ENCODE measurements at regions not wholly inside any gene's neighbourhood (a gene's known extent, or its start where the extent isn't known, plus 50 kb on each side); places are given as distances from the start of the nearest gene placed in this dataset.
A peak's percentile ranks its signal among the peaks of the same experiment; 100 is the strongest.
"Not testable (repeated sequence)": the region's sequence is repeated elsewhere in the genome, so short reads cannot be mapped to it uniquely, and the experiment has no call there.

- DNase-seq: no peak
These were observed 632.6 kb upstream of the KCND2 start for GRCh38 chr7:119640326-119640725.

- no peak for DNase-seq
These were observed 632.1 kb upstream of the KCND2 start for GRCh38 chr7:119640861-119641260.

DNA sequence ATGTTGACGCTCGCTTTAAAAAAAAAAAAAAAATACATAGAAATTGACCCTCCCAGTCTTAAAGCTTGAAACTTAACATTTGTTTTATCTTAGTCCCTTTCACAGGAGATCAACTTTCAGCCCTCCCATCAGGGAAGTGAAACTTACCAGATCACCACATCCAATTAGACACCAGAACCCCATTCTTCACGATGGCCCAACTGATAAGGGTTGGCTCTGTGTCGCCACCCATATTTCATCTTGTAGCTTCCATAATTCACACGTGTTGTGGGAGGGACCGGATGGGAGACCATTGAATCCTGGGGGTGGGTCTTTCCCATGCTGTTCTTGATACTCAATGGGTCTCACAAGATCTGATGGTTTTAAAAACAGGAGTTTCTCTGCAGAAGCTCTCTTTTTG, 629.4 kb upstream of the KCND2 start:
- no peak for DNase-seq

DNA sequence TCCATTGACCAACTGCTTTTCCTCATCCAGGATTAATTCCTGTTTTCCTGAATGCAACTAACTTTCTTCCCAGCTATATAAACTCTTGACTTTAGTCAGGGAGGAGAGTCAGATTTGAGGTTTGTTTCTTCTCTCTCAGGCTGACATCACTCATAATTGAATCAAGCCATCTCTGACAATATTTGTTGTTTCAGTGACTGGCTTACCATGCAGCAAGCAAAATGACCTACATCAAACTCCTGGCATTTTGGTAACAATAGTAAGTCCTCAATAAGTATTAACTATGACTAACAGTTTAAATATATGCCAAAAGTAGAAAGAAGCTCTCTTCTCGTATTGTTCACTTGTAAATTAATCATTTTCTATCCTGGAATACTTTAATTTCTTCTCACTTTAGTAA, 625.7 kb upstream of the KCND2 start:
- no peak for DNase-seq

DNA sequence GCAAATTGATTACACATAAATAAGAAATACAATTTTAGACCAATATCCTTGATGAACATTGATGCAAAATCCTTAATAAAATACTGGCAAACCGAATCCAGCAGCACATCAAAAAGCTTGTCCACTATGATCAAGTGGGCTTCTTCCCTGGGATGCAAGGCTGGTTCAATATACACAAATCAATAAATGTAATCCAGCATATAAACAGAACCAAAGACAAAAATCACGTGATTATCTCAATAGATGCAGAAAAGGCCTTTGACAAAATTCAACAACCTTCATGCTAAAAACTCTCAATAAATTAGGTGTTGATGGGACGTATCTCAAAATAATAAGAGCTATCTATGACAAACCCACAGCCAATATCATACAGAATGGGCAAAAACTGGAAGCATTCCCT, 624.2 kb upstream of the KCND2 start:
- not testable (repeated sequence) for DNase-seq

- DNase-seq: no peak
These were observed 612.9 kb upstream of the KCND2 start for GRCh38 chr7:119660080-119660479.

GRCh38 chr7:119664601-119665000, 608.4 kb upstream of the KCND2 start:
- DNase-seq: peak; percentile 79

GRCh38 chr7:119665796-119666195, 607.2 kb upstream of the KCND2 start:
- no peak for DNase-seq

GRCh38 chr7:119681336-119681735, 591.6 kb upstream of the KCND2 start:
- DNase-seq: no peak

- peak; percentile 35 for DNase-seq
These were observed 588.2 kb upstream of the KCND2 start for GRCh38 chr7:119684763-119685162.

GRCh38 chr7:119685906-119686305, 587.1 kb upstream of the KCND2 start:
- DNase-seq: no peak

GRCh38 chr7:119688831-119689230, 584.1 kb upstream of the KCND2 start:
- no peak for DNase-seq

DNA sequence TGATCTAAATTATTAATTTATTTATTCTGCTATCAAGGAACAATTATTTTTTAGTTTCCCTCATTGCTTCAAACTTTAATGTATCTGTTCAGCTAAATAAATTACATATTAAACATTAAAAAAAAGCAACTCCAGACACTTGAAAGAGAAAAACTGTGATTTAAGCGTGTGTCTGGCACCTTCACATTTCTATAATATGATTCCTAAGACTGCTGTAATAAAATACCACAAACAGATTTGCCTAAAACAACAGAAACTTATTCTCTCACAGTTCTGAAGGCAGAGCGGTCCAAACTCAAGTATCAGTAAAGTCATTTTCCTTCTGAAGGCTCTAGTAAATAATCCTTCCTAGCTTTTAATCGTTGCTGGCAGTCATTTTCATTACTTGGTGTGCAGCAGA, 580.4 kb upstream of the KCND2 start:
- DNase-seq: no peak

DNA sequence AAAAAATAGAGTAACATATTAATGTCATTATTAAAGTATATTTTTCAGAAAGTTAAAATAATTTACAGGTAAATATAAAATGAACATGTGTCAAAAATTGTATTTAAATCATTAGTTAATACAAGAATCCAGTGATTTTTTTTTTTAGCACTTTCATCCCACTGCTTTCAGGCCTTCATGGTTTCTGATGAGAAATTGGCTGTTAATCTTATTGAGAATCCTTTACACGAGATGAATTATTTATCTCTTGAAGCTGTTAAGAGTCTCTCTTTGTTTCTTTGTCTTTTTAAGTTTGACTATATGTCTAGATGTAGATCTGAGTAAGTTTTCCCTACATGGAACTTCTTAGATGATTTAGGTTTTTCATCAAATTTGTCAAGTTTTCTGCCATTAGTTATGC, 578.5 kb upstream of the KCND2 start:
- DNase-seq: no peak

- no peak for DNase-seq
These were observed 576.6 kb upstream of the KCND2 start for GRCh38 chr7:119696336-119696735.

DNA sequence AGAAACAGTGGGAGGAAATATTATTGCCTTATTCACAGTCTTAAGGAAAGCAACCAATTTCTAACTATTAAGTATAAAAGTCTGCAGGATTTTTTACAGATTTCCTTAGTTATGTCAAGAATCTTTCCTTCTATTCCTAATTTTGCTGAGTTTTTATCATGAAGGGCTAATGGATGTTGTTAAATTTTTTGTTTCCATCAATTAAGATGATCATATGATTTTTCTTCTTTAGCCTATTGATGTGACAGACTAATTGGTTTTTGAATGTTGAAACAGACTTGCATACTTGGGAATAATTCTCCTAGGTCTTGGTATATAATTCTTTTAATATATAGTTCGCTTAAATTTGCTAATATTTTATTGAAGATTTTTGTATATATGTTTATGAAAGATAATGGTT, 569.1 kb upstream of the KCND2 start:
- no peak for DNase-seq

GRCh38 chr7:119706608-119707007, 566.4 kb upstream of the KCND2 start:
- no peak for DNase-seq

- DNase-seq: no peak
These were observed 564.1 kb upstream of the KCND2 start for GRCh38 chr7:119708891-119709290.

DNA sequence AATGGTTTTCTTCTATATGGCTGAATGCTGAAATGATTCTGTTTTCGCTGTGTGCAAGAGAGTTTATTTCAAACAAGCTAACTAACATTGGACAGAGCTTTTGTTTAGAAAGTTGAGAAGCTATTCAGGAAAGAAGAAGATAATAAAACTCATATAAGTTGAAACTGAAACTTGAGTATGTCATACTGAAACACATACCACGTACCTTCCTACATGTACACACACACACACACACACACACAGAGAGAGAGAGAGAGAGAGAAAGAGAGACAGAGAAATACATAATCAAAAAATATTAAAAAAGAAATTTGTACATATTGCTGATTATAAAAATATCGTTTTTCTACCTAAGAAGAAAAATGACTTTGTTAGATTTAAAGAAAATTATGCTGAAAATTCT, 561.9 kb upstream of the KCND2 start:
- no peak for DNase-seq

DNA sequence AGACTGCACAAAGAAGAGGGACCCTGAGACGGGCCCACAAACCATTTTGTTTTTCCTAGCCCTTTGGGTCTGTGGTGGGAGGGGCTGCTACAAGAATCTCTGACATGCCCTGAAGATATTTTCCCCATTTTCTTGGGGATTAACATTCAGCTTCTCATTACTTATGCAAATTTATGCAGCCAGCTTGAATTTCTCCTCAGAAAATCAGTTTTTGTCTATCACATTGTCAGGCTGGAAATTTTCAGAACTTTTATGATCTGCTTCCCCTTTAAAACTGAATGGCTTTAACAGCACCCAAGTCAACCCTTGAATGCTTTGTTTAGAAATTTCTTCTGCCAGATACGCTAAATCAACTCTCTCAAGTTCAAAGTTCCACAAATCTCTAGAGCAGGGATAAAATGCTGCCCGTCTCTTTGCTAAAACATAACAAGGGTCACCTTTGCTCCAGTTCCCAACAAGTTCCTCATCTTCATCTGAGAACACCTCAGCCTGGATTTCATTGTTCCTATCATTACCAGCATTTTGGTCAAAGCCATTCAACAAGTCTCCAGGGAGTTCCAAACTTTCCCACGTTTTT, 560.0 kb upstream of the KCND2 start:
- no peak for DNase-seq

GRCh38 chr7:119713606-119714005, 559.4 kb upstream of the KCND2 start:
- no peak for DNase-seq

DNA sequence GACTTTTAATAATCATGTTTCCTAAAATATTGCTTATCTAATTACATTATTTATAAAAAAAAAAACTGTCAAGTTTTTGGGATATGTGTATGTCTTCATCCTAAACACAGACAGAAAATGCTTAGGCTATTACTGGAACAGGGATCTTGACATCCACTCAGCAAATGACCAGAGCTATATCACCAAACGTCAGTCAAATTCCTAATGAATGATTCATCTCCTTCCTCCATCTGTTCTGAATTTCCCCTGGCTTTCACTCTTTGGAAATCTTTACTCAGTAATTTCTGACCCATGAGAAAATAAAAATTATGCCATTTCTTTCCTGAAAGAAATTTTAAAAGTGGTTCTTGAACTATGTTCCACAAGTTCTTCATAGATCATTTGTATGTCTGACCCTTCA, 552.4 kb upstream of the KCND2 start:
- DNase-seq: peak; percentile 89

DNA sequence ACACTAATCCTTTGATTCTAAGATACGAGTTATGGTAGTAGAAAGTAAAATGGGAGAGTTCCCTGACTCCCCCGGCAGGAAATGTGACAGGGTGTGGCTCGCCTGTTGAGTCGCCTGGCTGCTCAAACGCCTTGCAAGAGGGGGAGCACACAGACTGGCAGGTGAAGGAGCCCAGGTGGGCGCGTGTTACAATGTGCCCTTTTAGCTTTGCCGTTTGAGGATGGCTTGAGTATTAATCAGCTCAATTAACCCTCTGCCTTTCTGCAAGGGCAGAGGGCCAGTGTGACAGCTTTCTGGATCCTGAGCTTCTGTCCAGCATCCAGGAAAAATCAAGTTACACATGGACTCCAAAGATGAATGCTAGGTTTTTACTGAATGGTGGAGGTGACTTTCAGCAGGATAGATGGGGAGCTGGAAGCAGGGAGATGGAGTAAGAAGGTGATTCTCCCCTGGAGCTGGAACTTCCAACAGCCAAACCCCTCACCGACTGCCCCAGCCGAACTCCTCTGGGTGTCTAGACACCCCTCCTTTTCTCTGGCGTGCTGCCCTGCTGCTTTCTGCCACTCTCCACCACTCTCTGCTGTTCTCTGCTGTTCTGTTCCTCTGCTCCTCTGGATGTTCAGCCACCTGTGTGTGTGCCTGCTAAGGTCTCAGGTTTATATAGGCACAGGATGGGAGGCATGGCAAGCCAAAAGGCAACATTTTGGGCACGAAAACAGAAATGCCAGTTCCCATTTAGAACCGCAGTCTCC, 548.8 kb upstream of the KCND2 start:
- no peak for DNase-seq

GRCh38 chr7:119733127-119733879, 539.7 kb upstream of the KCND2 start:
- peak; percentile 19 for DNase-seq

All from fibroblast of skin of scalp (primary cell).